H9 (cell line): ENCODE measurements at regions not wholly inside any gene's neighbourhood (a gene's known extent, or its start where the extent isn't known, plus 50 kb on each side); places are given as distances from the start of the nearest gene placed in this dataset.
A peak's percentile ranks its signal among the peaks of the same experiment; 100 is the strongest.

Experiments used
- DNase-seq: peaks from one replicate; pipeline ENCODE4 v3.0.0-alpha.2; 2017
- H2AFZ ChIP-seq: one replicate; pipeline ENCODE4 v1.6.1; 2013; ENCODE audit warnings: mild to moderate bottlenecking, low read length, control low read depth, moderate library complexity
- H2AK5ac ChIP-seq: 2 replicates; pipeline ENCODE4 v1.6.1; 2013; ENCODE audit warnings: low read length, control low read depth, mixed read lengths; ENCODE audit not compliant: insufficient read length
- H2BK120ac ChIP-seq: one replicate; pipeline ENCODE4 v1.6.1; 2013; ENCODE audit warnings: low read depth, mild to moderate bottlenecking, low read length, control low read depth, inconsistent platforms; ENCODE audit not compliant: poor library complexity, severe bottlenecking
- H2BK12ac ChIP-seq: 2 replicates; pipeline ENCODE4 v1.6.1; 2013; ENCODE audit warnings: low read length, control low read depth, mixed read lengths, low read depth; ENCODE audit not compliant: insufficient read length
- H2BK15ac ChIP-seq: 2 replicates; pipeline ENCODE4 v1.6.1; 2013; ENCODE audit warnings: low read depth, low read length, control low read depth
- H2BK20ac ChIP-seq: one replicate; pipeline ENCODE4 v1.6.1; 2013; ENCODE audit warnings: low read depth, mild to moderate bottlenecking, low read length, control low read depth, inconsistent platforms; ENCODE audit not compliant: poor library complexity, severe bottlenecking
- H2BK5ac ChIP-seq: 2 replicates; pipeline ENCODE4 v1.6.1; 2013; ENCODE audit warnings: low read length, control low read depth, mixed read lengths; ENCODE audit not compliant: insufficient read length
- H3K14ac ChIP-seq: 2 replicates; pipeline ENCODE4 v1.6.1; 2013; ENCODE audit warnings: low read length, control low read depth; ENCODE audit not compliant: insufficient read depth
- H3K18ac ChIP-seq: 2 replicates; pipeline ENCODE4 v1.6.1; 2013; ENCODE audit warnings: low read depth, mild to moderate bottlenecking, mixed read lengths, low read length, control low read depth; ENCODE audit not compliant: insufficient read length
- H3K23ac ChIP-seq: 2 replicates; pipeline ENCODE4 v1.6.1; 2013; ENCODE audit warnings: low read length, control low read depth, mixed read lengths, low read depth; ENCODE audit not compliant: insufficient read length
- H3K23me2 ChIP-seq: 2 replicates; pipeline ENCODE4 v1.6.1; 2013; ENCODE audit warnings: low read depth, mild to moderate bottlenecking, mixed read lengths, low read length, control low read depth; ENCODE audit not compliant: insufficient read length, poor library complexity, severe bottlenecking
- H3K27ac ChIP-seq: 2 replicates; pipeline ENCODE4 v1.5.1; 2013; ENCODE audit warnings: low read length, control low read depth, mixed read lengths, low read depth; ENCODE audit not compliant: insufficient read length
- H3K27me3 ChIP-seq: 2 replicates; pipeline ENCODE4 v1.6.1; 2013; ENCODE audit warnings: low read length, control low read depth, inconsistent platforms; ENCODE audit not compliant: insufficient read depth
- H3K4ac ChIP-seq: 2 replicates; pipeline ENCODE4 v1.6.1; 2013; ENCODE audit warnings: low read depth, mild to moderate bottlenecking, control low read depth, inconsistent platforms, low read length, moderate library complexity
- H3K4me1 ChIP-seq: 2 replicates; pipeline ENCODE4 v1.6.1; 2013; ENCODE audit warnings: low read length, control low read depth, inconsistent platforms; ENCODE audit not compliant: insufficient read depth
- H3K4me2 ChIP-seq: 2 replicates; pipeline ENCODE4 v1.6.1; 2013; ENCODE audit warnings: low read length, control low read depth, mixed read lengths; ENCODE audit not compliant: insufficient read length, insufficient read depth
- H3K56ac ChIP-seq: 2 replicates; pipeline ENCODE4 v1.6.1; 2013; ENCODE audit warnings: low read depth, mild to moderate bottlenecking, mixed read lengths, low read length, control low read depth; ENCODE audit not compliant: insufficient read length
- H3K79me1 ChIP-seq: 2 replicates; pipeline ENCODE4 v1.6.1; 2013; ENCODE audit warnings: low read depth, mild to moderate bottlenecking, moderate library complexity, low read length, control low read depth, inconsistent platforms; ENCODE audit not compliant: insufficient read depth, poor library complexity, severe bottlenecking
- H3K79me2 ChIP-seq: 2 replicates; pipeline ENCODE4 v1.6.1; 2013; ENCODE audit warnings: low read length, control low read depth, inconsistent platforms; ENCODE audit not compliant: insufficient read depth
- H3K9ac ChIP-seq: 2 replicates; pipeline ENCODE4 v1.6.1; 2013; ENCODE audit warnings: low read length, control low read depth, mixed read lengths; ENCODE audit not compliant: insufficient read length; ENCODE audit errors: extremely low read depth
- H3K9me3 ChIP-seq: one replicate; pipeline ENCODE4 v1.6.1; 2013; ENCODE audit warnings: low read depth, low read length, inconsistent platforms; ENCODE audit not compliant: control insufficient read depth
- H3T11ph ChIP-seq: one replicate; pipeline ENCODE4 v1.6.1; 2013; ENCODE audit warnings: mild to moderate bottlenecking, low read length, control low read depth, inconsistent platforms
- H4K20me1 ChIP-seq: one replicate; pipeline ENCODE4 v1.6.1; 2013; ENCODE audit not compliant: control insufficient read depth, insufficient read length, insufficient read depth
- H4K5ac ChIP-seq: 2 replicates; pipeline ENCODE4 v1.6.1; 2013; ENCODE audit warnings: low read depth, mild to moderate bottlenecking, mixed read lengths, low read length, control low read depth; ENCODE audit not compliant: insufficient read length
- H4K8ac ChIP-seq: replicated peaks from 2 replicates; pipeline ENCODE4 v1.6.1; 2013; ENCODE audit warnings: low read length, control low read depth, mixed read lengths, low read depth; ENCODE audit not compliant: insufficient read length
- H4K91ac ChIP-seq: 2 replicates; pipeline ENCODE4 v1.6.1; 2013; ENCODE audit warnings: low read depth, mild to moderate bottlenecking, moderate library complexity, mixed read lengths, low read length, control low read depth; ENCODE audit not compliant: insufficient read length
- H3K27ac Mint-ChIP-seq, 3 experiments: 2 replicates in 2 of 3; 3 replicates in 1 of 3; pipeline ENCODE4 v1.8.0; 2020 to 2021; ENCODE audit warnings: mixed read lengths in 3 of 3, mild to moderate bottlenecking in 1 of 3, moderate library complexity in 1 of 3
- H3K27me3 Mint-ChIP-seq: 2 replicates; pipeline ENCODE4 v1.8.0; 2021; ENCODE audit warnings: low read depth, mild to moderate bottlenecking, moderate library complexity, mixed read lengths
- H3K36me3 Mint-ChIP-seq, 3 experiments: 2 replicates in 2 of 3; 3 replicates in 1 of 3; pipeline ENCODE4 v1.8.0; 2020 to 2021; ENCODE audit warnings: low read depth in 3 of 3, mixed read lengths in 3 of 3; ENCODE audit not compliant: insufficient read depth in 1 of 3
- H3K4me1 Mint-ChIP-seq, 2 experiments: 2 replicates each; pipeline ENCODE4 v1.8.0; 2020; ENCODE audit warnings: mixed read lengths in 2 of 2
- H3K4me3 Mint-ChIP-seq, 2 experiments: 2 replicates in 1 of 2; 3 replicates in 1 of 2; pipeline ENCODE4 v1.8.0; 2020 to 2021; ENCODE audit warnings: mild to moderate bottlenecking in 2 of 2, mixed read lengths in 2 of 2, moderate library complexity in 1 of 2
- H3K9me3 Mint-ChIP-seq, 2 experiments: 2 replicates in 1 of 2; 3 replicates in 1 of 2; pipeline ENCODE4 v1.8.0; 2020; ENCODE audit warnings: mild to moderate bottlenecking in 2 of 2, mixed read lengths in 2 of 2, moderate library complexity in 1 of 2
- CTCF ChIP-seq: fragments of 200-600 bp; sonication (generic); conservative IDR thresholded peaks from 3 replicates; pipeline ENCODE4 v1.8.0; 2021; ENCODE audit warnings: antibody characterized with exemption, mild to moderate bottlenecking
- WGBS: extraction: QIAGEN DNeasy Blood & Tissue Kit; methylation state at CpG from one replicate; pipeline ENCODE4 v1.1.7; 2013; ENCODE audit warnings: missing lambda C conversion rate, low lambda C conversion rate, mixed read lengths; ENCODE audit not compliant: insufficient read length; ENCODE audit errors: extremely low coverage; 5-methylcytosine and 5-hydroxymethylcytosine counted together

DNA sequence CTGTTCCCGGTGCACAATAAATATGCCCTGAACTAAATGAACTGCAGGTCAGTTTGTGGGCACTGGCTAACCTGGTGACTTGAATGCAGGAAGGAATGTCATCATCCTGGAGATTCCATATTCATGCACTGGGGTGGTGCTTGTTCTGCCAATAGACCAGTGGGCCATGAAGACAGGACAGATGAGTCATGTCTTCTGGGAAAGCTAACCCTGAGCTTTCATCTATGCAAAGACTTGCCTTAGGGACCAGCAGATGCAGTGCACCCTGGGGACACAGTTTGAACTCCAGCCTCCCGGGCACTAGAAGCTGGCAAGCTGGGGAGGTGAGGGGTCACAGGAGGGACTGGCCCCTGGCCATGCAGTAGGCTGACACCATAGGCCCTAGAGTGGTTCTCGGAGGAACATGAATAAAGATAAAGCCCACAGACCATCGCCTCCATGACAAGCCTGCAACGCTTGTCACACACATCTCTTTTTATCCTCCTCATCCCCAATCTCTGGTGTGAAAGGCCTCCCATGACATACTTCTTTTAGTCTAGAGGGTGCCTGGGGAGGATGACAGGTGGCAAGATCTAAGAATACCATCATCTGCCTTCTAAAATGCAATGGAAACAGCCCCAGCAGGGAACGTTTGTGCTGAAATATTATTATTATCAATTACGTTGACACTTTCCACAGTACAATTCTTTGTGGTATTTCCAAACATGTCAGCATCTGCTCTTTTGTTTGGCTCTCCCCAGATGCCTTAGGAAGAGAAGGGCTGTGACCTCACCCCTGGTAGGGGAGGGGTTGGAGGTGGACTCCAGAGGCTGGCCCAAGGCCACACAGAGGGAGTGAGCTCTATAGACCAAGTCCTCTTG is 267.4 kb upstream of the RAB6C start:
- Histone ChIP-seq H2BK15ac (no peak overlapping the region), H4K5ac (no peak overlapping the region), H3T11ph (no peak overlapping the region), H3K4me1 (peaks cover 2% of the 10 kb centered on the region; the same call in 1 of the 2 replicates), H3K79me1 (no peaks in the 10 kb centered on the region), H3K14ac (0 out of 2 replicates have a peak overlapping the region, but pooled peaks have one; percentile 30), H3K79me2 (no peaks in the 10 kb centered on the region), H3K27me3 (no peaks in the 10 kb centered on the region), H4K20me1 (no peaks in the 10 kb centered on the region), H4K91ac (no peak overlapping the region), H3K18ac (no peak overlapping the region), H2BK20ac (no peak overlapping the region), H3K23me2 (no peaks in the 10 kb centered on the region), H3K27ac (no peak overlapping the region), H4K8ac (no peak overlapping the region), H3K4me2 (no peak overlapping the region), H3K56ac (no peak overlapping the region), H3K9ac (no peak overlapping the region), H2AFZ (no peak overlapping the region), H3K9me3 (no peaks in the 10 kb centered on the region), H3K4ac (no peak overlapping the region), H2BK12ac (no peak overlapping the region), H2AK5ac (no peak overlapping the region), H2BK120ac (no peak overlapping the region), H3K23ac (no peak overlapping the region), H2BK5ac (no peak overlapping the region)
- H3K27me3 Mint-ChIP-seq = peaks cover 3% of the 10 kb centered on the region; the same call in 1 of the 2 replicates
- H3K36me3 Mint-ChIP-seq = no peaks in the 10 kb centered on the region; a peak in 1 of 7 replicates
- TF ChIP-seq CTCF = no peak
- no peak for DNase-seq
- H3K27ac Mint-ChIP-seq = no peak overlapping the region
- no CpG with 5 or more reads among the region's 7 CpGs for whole genome bisulfite sequencing
- H3K4me1 Mint-ChIP-seq = peaks cover 36 to 42% of the 10 kb centered on the region in 2 experiments
- H3K9me3 Mint-ChIP-seq = no peaks in the 10 kb centered on the region; a peak in 1 of 5 replicates
- no peak overlapping the region for H3K4me3 Mint-ChIP-seq
